Smooth muscle cell of the brain vasculature (primary cell): ENCODE measurements at regions not wholly inside any gene's neighbourhood (a gene's known extent, or its start where the extent isn't known, plus 50 kb on each side); places are given as distances from the start of the nearest gene placed in this dataset.

ENCODE experiments used
- DNase-seq: peaks from one replicate; pipeline ENCODE4 v3.0.0-alpha.2; 2012; ENCODE audit warnings: low read depth, low spot score

DNA sequence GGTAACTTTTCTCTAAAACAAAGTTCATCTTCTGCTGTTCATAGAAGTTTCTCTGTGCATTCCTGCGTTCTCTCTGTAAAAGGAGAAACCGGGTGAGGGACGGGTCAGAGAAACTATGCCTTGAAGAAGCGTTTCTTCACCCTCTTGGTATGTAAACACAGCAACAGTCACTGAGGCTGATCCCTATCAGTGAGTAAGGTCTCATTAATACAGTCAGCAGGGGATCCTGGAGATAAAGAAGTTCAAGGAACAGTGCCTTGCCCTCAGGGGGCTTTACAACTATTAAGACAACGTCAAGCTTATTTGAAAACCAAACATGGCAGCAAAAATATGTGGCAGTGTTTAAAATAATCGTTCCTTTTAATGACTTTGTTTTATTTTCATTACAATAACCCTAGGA lies 202.9 kb upstream of the IL12B start:
- no peak for DNase-seq

DNA sequence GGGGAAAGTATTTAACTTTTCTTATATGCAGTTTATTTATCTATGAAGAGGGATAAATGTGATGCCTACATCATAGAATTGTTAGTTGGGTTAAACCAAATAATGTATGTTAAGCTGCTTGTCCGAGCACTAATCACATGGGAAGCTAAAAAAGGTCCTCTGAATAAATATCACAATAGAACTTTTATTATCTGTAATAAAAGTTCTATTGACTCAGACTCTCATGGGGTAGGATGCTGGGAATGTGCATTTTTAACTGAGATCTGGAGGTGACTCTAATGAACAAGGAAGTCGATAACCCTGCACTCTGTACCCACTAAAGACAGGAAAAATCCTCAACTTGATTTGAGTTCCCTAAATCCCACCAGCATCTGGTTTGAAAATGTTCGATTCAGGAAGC lies 205.9 kb upstream of the IL12B start:
- DNase-seq: no peak

DNA sequence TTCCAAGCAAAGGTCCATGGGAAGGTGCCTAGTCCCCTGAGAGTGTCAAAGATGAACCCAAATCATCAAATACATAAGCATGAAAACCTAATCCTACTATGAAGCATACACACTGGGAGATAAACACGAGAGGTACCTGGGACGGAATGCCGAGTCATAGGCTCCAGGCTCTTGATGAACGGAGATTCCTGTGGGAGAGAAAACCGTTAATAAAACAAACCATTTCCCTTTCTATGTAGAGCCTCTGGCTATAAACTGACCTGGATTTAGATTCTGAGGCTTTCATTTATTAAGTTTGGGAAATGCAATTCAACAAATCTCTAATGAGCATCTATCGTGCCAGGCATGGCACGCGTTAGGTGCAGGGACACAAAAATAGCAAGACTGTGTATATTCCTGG lies 206.4 kb upstream of the IL12B start:
- no peak for DNase-seq

DNA sequence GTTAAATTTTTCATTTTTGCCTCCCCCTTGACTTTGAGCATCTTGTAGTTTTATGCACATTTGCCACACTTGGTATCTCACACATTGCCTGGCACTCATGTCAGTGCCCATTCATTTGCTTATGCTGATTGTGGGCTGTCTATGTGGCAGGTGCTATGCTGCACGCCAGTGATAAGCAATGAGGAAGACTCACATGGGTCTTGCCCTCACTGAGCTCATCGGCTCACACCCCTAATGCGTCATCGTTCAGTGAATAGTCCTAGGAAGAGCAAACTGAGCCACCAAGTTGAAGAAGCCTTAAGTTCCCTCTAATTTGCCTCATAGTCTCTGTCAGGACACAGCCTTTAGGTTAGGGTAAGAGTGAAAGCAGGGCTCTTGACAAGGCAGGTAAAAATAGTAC lies 209.4 kb upstream of the IL12B start:
- no peak for DNase-seq

DNA sequence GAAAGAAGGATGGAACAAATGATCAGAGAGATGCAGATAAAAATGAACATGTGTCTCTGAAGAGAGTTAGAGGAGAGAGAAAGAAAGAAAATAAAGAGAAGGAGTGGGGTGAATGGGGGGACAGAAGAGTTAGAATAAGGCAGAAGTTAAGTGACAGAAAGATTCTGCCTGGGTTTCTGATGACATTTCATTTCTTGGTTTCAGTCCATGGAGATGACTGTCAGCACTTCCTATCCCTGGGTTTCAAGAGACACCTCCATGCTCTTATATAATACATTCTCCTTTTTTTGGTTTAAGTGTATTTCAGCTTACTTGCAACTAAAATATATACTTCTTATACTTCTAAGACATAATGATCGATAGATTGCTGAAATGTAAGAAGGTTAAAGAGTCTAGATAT lies 213.0 kb upstream of the IL12B start:
- DNase-seq: no peak

DNA sequence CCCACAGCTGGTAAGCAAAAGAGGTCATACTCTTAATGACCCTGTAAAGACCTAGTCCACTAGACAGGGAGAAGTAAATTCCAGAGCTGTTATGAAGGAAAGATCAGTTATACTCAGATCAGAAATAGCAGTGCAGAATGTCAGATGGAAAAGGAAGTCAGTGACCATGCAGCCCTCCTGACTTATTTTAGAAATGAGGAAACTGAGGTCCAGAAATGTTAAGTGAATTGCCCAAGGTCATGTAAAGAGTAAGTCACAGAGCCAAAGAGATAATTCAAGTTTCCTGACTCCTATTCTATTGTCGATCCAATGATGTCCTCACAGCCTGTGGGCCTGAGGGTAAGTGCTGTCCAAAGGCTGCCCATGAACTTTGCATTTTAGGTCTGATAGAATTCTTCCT lies 214.9 kb upstream of the IL12B start:
- no peak for DNase-seq

DNA sequence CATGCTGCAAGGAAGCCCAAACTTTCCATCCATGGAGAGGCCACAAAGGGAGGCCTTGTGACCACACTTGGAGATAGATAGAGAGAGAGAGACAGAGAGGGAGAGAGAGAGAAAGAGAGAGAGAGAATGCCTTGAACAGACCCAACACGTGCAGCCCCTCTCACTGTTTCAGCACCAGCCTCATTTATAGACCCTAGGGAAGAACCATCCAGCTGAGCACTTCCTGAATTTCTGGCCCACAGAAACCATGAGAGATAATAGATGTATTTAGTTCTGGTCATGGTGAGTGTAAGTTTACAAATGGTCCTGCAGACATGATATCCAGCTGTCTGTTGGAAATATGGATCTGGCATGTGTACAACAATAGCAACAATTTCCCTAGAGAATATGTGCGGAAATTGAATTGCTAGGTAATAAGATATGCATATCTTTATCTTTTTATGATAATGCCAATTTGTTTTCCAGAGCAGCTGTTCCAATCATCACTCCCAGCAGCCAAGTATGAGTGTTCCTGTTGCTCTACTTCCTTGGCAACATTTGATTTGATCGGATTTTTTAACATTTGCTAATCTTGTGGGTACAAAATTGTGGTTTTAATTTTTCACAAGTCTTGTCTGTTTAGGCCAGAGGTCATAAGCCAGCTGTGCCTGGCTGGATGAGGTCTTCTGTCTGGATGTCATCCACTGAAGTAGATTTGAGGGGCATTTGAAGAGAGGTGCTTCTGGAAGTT lies 217.3 kb upstream of the IL12B start:
- no peak for DNase-seq

DNA sequence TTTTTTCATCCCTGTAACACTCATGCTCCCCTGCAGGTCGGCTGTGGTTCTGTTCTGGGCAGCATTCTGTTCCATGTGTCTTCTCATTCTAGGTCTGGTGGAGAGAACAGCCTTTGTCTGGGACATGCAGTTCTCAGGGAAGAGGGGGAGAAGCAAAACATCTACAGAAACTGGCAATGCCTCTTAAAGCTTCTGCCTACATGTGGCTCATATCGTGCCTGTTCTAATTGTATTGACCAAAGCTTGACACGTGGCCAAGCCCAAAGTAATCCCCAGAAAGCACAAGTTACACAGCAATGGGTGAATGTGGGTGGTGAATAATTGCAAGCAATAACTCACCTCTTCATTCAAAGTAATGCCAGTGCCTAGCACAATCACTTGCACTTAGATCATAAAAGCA lies 218.2 kb upstream of the IL12B start:
- DNase-seq: no peak

DNA sequence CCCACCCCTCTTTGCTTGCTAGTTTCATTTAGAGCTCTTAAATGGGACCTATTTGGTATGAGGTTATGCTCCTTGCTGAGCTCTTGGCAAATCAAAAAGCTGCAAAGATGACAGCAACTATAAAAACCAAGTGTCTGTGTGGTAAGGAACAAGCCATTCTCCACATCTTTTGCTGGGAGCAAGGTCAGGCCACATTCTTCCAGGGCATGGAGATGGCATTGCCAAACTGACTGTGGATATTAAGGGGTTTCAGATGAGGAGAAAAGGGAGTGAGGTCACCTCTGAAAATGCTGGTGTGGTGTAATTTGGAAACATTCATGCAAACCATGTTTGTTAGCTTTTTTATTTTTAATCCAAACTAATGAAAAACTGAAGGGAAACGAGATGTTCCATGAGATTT lies 218.8 kb upstream of the IL12B start:
- no peak for DNase-seq

DNA sequence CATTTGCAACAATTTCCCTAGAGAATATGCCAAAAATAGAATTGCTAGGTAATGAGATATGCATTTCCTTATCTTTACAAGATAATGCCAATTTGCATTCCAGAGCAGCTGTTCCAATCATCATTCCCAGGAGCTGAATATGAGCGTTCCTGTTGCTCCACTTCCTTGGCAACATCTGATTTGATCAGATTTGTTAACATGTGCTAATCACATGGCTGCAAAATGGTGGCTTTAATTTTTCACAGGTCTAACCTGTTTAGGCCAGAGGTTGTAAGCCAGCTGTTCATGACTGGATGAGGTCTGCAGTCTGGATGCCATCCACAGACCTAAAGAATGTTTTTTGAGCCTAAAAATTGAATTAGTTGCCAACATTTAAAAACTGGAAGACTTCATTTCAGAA lies 220.7 kb upstream of the IL12B start:
- no peak for DNase-seq

DNA sequence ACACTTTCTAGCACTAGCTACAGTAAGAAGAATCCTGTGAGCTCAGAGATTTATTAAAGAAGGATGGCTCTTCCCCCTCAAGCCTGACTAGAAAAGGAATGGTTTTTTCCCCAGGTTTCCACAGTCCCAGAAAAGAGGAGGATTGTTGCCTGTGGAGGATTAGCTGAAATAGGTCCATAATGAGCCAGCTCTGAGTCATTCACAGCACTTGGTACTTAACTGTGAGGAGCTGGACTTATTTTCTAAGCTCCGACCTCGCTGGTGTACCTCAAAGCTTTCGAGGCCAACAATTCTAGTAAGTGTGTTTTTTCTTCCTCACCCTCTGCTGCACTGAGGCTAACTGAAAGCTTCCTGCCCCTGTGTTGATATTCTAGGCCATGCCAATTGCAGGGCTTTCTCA lies 222.5 kb upstream of the IL12B start:
- DNase-seq: peak; percentile 40

DNA sequence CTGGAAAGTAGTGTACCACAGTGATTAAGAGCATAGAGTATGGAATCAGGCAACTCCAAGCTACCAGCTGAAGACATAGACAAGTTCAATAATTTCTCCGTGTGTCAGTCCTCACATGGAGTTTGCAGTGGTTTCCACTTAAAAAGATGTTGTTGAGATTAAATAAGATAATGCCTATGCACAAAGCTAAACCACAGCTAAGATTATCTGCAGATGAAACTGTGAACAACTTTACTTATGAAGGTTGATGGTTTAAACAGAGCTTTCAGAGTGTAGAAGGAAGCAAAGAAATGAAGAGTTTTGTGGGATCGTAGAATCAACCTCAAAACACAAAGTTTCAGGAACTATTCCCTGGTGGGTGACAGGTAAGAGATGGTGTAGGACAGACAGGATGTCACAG lies 223.5 kb upstream of the IL12B start:
- DNase-seq: no peak

DNA sequence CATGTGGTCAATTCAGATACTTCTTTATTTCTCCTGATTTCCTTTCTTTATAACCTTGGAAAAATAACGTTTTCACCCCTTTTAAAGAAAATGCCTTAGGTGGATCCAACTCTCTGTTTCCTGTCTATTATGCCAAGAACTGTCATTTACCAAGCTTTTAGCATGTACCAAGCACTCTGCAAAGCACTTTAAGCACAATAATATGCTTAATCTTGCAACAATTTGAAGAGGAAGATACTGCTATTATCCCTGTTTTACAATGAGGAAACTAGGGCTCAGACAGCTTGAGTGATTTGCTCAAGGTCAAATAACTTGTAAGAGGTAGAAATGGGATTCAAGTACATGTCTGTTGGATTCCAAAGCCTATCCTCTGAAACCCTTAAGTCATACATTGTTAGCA lies 224.8 kb upstream of the IL12B start:
- no peak for DNase-seq

DNA sequence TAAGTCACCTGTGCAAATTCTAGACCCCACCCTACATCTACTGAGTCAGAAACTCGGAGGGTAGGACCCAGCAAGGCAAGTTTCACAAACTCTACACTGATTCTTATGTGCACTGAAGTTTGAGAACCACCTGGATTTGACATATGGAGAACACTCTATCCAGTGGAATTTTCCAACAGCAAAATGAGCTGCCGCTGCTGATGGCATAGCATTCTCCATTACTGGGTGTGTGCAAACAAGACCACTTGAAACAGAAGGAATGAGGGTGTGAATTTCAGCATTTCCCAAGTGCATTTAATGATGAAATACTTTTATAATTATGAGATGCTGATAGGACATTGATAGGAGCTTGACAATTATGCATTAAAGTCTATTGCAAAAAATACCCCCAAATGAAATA lies 229.1 kb upstream of the IL12B start:
- DNase-seq: no peak

DNA sequence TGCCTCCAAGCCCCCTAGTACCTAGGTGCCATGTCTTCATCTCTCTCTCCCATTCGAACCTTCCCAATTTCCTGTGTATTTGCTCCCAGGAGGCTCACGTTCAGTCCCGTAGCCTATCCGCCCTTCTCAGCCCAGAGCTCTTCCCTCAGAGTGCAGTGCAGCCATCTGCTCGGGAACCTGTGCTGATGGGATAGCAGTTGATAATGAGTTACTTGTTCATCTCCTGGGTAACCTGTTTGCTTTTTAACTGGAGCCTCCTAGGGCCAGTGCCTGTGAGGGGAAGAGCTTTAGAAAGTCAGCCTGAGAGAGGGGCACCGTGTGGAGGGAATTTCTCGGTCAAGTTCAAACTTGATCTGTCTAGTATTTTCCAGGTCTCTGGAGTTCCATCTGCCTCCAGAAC lies 229.8 kb upstream of the IL12B start:
- DNase-seq: no peak

DNA sequence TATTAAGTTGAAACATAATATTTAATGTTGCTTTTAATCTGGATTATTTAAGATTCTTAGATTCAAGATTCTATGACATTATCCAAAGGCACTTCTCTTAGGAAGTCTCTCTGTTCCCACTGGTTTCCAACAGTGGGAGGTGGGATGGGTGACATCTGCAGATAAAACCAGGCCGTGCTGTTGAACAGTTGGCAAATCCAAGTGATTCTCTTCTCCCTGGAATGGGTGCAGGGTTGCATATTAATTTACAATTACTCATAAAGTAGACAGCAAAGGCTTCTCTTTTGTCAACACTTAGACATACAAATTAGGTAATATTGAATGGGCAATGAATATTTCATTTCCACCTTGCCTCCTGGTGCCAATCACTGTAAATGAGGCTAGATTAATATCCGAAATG lies 233.7 kb upstream of the IL12B start:
- no peak for DNase-seq

DNA sequence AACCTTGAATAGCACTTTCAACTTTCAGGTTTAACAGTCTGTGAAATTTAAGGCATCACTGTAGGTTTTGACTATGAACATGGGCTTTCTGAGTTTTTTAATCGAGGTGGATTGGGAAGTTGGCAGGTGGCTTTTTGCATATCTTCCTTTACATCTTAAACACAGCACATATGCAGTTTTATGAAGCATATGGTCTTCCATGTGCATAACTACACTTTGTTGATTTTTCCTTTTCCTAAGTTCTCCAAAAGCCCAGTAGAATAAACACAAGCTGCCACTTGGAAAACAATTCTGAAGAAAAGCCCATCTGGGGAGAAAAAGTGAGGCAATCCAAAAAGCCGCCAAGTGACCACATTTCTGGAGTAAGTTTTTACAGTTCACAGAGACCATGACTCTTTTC lies 236.5 kb upstream of the IL12B start:
- no peak for DNase-seq

DNA sequence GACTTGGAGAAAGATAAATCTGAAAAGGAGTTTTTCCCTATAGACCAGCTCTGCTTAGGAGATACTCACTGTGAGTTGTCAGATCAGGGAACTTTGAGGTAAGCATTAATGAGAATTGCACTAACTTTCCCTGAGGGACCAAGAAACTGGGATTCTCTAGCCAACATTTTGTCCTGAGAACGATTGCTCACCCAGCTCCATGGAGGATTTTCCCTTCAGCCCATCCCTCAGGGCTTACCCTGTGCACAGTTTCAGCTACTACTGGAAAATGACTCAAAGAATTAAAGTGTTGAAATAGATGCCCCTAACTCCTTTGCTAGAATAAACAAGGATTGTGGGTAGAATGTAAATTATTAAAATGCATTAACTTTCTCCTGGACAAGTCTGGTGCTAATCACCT lies 237.2 kb upstream of the IL12B start:
- no peak for DNase-seq

DNA sequence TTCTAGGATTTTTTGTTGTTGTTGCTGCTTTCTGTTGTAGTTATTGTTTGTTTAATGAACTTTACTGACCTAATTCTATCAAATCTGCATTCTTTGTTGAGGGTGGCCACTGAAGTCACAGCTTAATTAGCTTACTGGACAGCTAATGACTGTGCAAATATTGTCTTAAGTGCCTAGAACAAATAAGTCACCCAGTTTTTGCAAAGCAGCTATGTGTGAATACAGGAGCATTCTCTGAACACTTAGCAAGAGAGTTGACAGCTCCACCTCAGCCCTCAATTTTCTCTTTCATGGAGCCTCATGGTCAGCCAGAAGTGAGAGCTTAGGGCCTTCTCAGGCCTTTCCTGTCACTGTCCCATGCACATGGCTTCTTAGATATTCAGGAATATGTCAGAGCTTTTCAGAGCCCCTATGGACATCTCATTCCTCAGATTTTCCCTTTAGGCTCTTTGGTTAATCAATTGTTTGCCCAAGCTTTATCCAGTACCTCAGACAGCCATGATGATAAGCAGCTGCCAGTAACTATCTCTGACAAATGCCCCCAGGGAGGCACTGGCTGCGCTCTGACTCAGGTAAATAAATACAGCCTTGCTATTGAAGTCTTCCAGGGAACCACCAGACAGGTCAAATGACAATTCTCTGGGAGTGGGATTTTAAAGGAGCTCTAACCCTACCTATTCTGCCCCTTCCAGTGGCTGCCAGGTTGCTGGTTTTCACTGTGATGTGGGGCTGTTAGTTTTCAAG lies 241.4 kb upstream of the IL12B start:
- DNase-seq: no peak

DNA sequence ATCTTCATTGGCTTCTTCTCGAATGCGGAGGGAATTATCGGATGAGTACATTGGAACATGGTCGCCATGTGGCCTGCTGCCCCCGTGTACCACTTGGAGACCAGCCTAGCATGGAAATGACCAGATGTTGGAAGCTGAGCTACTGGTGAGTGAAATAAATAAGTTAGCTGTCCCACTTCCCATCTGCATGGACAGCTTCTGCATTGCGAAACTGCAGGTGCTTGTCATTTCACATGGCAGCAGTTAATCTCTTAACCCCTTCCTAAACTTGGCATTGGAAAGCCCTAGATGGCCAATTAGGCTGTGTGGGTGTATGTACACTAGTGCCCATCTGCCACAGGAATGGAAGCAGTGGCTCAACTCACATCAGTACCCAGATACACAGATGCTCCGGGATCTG lies 246.6 kb upstream of the IL12B start:
- no peak for DNase-seq

DNA sequence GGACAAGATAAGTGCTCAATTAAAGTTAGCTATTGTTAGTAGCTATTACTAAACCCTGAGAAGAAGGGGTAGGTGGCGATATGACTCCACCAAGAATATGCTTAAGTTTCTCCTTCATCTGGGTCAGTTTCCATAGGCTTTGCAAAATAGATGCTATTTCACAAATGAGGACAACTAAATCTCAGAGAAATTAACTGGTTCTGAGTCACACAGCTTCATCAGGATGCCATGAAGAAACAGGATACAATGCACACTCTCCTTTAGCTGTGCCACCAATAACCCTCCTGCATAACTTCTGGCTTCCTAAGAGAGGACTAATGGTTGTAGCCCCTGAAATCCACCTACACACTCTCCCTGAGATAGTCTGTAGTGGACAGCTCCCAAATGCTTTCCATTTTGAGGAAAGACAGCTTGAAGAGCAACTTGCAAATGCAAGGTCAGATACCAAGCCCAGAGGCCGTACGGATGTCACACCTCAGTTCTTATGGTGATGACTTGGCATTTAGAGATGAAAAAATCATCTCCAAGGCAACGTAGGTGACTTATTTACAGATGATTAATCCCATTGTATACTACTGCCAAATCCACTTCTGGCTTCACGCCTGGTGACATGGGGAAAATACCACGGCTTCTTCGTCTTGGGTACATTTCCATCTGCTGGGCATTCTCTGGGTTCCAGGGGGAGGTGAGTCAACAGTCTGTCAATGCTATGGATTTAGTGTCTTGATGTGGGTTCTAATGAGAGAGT lies 251.4 kb upstream of the IL12B start:
- no peak for DNase-seq

DNA sequence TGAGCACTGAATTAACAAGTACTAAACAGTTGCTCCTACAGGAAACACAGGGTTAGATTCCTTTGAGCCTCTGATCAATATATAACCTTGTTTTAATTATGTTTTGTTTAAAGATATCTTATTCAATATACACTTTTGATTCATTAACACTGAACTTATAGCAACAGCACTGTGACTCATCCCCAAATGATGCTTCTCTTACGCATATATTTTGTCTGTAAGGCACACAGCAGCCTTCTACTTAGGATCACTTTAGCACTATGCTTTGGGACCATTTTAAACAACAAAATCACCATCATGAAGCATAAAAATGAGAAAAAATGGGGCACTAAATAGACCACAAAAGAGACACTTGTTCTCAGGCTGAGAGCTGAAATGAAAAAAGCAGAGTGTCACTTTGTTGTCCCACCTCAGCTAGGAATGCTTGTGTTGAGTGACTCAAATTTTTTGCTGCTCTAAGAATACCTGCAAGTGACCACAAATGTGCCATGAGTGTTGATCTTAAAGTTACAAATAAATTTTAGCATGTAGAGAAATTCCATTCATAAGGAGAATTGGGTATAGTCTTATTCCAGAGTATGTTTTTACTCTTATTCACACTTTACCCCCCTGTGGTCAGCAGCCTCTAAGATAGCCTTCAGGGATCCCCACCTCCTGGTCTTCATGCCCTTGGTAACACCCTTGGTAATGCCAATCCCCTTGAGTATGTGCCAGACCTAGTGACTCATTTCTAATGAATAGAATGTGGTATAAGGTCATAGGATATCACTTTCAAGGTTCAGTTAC lies 252.7 kb upstream of the IL12B start:
- no peak for DNase-seq
